ENCODE measurements at regions not wholly inside any gene's neighbourhood (a gene's known extent, or its start where the extent isn't known, plus 50 kb on each side); places are given as distances from the start of the nearest gene placed in this dataset.

DNA sequence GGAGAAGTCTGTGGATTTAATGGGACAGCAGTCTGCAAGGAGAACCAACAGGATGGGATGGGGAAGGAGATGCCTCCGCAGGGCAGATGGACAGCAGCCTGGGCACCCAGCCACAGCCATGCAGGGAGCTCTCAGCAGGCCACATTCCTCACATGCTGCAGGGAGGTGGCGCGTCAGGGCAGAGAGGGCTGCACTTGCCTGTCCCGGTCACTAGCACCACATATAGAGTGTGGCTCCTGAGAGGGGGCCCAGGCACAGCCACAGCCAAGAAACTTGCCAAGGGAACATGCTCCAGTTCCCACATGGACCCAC, 86.8 kb upstream of the ZMIZ1 start:
- Histone ChIP-seq H3K4me3 (ENCODE audit: low read depth in 1 of 3, low read length in 3 of 3) (no peak overlapping the region), H3K36me3 (ENCODE audit: control insufficient read depth in 3 of 3, insufficient read depth in 2 of 3, low read depth in 1 of 3, low read length in 3 of 3) (no peaks in the 10 kb centered on the region), H3K4me1 (ENCODE audit: control insufficient read depth in 3 of 3, insufficient read depth in 2 of 3, low read depth in 1 of 3, low read length in 2 of 3) (no peaks in the 10 kb centered on the region), H3K9me3 (ENCODE audit: control insufficient read depth in 2 of 2, insufficient read depth in 1 of 2, low read depth in 1 of 2, low read length in 1 of 2) (no peaks in the 10 kb centered on the region), H3K27ac (ENCODE audit: low read depth in 1 of 3, low read length in 2 of 3) (no peak overlapping the region), H3K27me3 (ENCODE audit: control insufficient read depth in 3 of 3, insufficient read depth in 3 of 3, low read length in 3 of 3) (no peaks in the 10 kb centered on the region)
- 91 to 96% (median 94%) methylated on average over 4 of the region's 4 CpGs for WGBS, 3 donors
- DNase-seq (no peak), FAIRE-seq (no peak)

DNA sequence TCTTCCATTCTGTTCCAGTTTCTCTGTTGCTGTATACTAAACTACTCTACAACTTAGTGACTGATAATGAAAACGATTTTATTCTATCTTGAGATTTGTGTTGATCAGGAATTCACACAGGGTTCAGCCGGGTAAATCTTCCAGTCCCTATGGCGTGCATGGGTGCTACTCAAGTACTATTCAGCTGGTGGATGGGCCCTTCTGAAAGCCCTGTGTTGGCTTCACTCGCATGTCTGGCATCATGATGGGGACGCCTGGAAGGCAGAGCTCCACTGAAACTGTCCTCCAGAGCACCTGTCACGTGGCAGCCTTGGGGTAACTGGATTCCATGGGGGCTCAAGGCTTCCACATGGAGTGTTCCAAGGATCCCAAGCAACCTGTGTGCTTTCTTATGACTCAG, 86.0 kb upstream of the ZMIZ1 start:
- no peak for DNase-seq
- 77 to 86% (median 81%) methylated on average over 6 of the region's 6 CpGs for WGBS, 3 donors

DNA sequence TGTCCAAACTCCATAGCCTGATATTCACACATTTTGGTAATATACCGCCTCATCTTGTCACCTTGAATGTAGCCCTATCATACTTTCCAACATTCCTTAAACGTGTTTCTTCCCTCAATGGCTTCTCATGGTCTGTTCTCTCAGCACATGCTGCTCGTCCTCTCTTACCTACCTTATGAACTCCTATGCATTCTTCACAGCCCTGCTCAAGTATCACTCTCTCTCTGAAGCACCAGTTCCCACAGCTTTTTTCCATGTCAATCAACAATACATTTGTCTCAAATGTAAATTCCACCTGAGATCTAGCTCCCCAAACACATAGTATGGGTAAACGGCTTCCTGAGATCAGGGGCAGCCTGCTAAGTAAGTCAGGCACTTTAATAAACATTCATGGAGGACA, 85.2 kb upstream of the ZMIZ1 start:
- FAIRE-seq = no peak
- peaks cover 0 to under 1% of the 10 kb centered on the region in 2 donors for H3K9me3 ChIP-seq (ENCODE audit: control insufficient read depth in 2 of 2, insufficient read depth in 1 of 2, low read depth in 1 of 2, low read length in 1 of 2)
- H3K27me3 ChIP-seq (ENCODE audit: control insufficient read depth in 3 of 3, insufficient read depth in 3 of 3, low read length in 3 of 3) = no peaks in the 10 kb centered on the region
- DNase-seq = no peak
- no peaks in the 10 kb centered on the region for H3K4me1 ChIP-seq (ENCODE audit: control insufficient read depth in 3 of 3, insufficient read depth in 2 of 3, low read depth in 1 of 3, low read length in 2 of 3)
- 77 to 90% (median 79%) methylated on average over 4 of the region's 4 CpGs for WGBS, 3 donors
- H3K36me3 ChIP-seq (ENCODE audit: control insufficient read depth in 3 of 3, insufficient read depth in 2 of 3, low read depth in 1 of 3, low read length in 3 of 3) = no peaks in the 10 kb centered on the region
- no peak overlapping the region for H3K27ac ChIP-seq (ENCODE audit: low read depth in 1 of 3, low read length in 2 of 3)
- H3K4me3 ChIP-seq (ENCODE audit: low read depth in 1 of 3, low read length in 3 of 3) = no peak overlapping the region

More for the DNA sequence above, 86.0 kb upstream of the ZMIZ1 start:
- FAIRE-seq = no peak
- no peaks in the 10 kb centered on the region for H3K4me1 ChIP-seq (ENCODE audit: control insufficient read depth in 3 of 3, insufficient read depth in 2 of 3, low read depth in 1 of 3, low read length in 2 of 3)
- H3K36me3 ChIP-seq (ENCODE audit: control insufficient read depth in 3 of 3, insufficient read depth in 2 of 3, low read depth in 1 of 3, low read length in 3 of 3) = no peaks in the 10 kb centered on the region
- no peak overlapping the region for H3K27ac ChIP-seq (ENCODE audit: low read depth in 1 of 3, low read length in 2 of 3)
- H3K27me3 ChIP-seq (ENCODE audit: control insufficient read depth in 3 of 3, insufficient read depth in 3 of 3, low read length in 3 of 3) = no peaks in the 10 kb centered on the region
- H3K9me3 ChIP-seq (ENCODE audit: control insufficient read depth in 2 of 2, insufficient read depth in 1 of 2, low read depth in 1 of 2, low read length in 1 of 2) = no peaks in the 10 kb centered on the region
- no peak overlapping the region for H3K4me3 ChIP-seq (ENCODE audit: low read depth in 1 of 3, low read length in 3 of 3)

DNA sequence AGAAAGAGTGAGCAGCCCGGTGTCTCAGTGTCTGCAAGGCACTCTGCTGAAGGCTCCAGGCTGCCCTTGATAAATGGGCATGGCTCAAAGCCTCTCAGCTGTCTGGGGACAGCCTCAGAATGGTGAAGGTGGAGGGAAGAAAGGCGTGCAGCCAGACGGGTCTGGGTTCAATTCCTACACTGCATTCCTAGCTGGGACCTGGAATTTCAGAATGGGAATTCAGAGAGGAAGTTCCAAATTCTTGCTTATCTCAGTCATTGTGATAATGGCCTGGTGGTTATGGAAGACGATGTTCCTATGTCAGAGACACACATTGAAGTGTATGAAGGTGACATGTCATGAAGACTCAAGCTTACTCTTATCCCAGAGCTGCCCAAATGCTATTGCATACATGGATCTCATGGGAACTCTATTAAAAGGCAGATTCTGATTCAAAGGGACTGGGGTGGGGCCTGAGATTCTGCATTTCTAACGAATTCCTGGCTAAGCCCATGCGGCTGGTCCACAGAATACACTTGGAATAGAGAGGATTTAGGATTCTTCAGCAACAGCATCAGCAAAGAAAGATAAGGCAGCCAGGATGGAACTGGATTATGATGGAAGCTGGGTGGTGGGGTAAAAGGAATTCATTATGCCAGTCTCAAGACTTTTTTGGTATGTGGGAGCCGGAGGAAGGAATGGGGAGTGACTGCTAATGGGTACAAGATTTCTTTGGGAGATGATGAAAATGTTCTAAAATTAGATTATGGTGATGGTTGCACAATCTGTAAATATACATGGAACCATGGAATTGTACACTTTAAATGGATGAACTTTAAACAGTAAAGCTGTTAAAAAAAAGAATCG, 82.6 kb upstream of the ZMIZ1 start:
- no peak for FAIRE-seq
- H3K36me3 ChIP-seq (ENCODE audit: control insufficient read depth in 3 of 3, insufficient read depth in 2 of 3, low read depth in 1 of 3, low read length in 3 of 3) = no peaks in the 10 kb centered on the region
- no peaks in the 10 kb centered on the region for H3K27me3 ChIP-seq (ENCODE audit: control insufficient read depth in 3 of 3, insufficient read depth in 3 of 3, low read length in 3 of 3)
- 88 to 93% (median 90%) methylated on average over 8 of the region's 8 CpGs for WGBS, 3 donors
- H3K4me3 ChIP-seq (ENCODE audit: low read depth in 1 of 3, low read length in 3 of 3) = no peak overlapping the region
- no peak for DNase-seq
- H3K27ac ChIP-seq (ENCODE audit: low read depth in 1 of 3, low read length in 2 of 3) = no peak overlapping the region
- peaks cover 0 to 7% of the 10 kb centered on the region in 2 donors for H3K9me3 ChIP-seq (ENCODE audit: control insufficient read depth in 2 of 2, insufficient read depth in 1 of 2, low read depth in 1 of 2, low read length in 1 of 2)
- no peaks in the 10 kb centered on the region for H3K4me1 ChIP-seq (ENCODE audit: control insufficient read depth in 3 of 3, insufficient read depth in 2 of 3, low read depth in 1 of 3, low read length in 2 of 3)

DNA sequence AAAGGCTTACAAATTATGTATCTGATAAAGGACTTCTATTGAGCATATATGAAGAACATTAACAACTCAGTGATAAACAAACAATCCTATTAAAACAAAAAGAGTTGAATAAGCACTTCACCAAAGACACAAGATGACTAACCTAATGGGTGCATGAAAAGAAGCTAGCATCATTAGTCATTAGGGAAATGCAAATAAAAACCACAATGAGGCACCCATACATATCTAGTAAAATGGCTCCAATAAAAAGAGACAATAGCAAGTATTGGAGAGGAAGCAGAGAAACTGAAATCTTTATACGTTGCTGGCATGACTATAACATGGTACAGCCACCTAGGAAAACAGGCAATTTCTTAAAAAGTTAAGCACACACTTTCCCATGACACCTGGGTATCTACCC, 77.6 kb upstream of the ZMIZ1 start:
- no peak for FAIRE-seq
- no peaks in the 10 kb centered on the region for H3K27me3 ChIP-seq (ENCODE audit: control insufficient read depth in 3 of 3, insufficient read depth in 3 of 3, low read length in 3 of 3)

DNA sequence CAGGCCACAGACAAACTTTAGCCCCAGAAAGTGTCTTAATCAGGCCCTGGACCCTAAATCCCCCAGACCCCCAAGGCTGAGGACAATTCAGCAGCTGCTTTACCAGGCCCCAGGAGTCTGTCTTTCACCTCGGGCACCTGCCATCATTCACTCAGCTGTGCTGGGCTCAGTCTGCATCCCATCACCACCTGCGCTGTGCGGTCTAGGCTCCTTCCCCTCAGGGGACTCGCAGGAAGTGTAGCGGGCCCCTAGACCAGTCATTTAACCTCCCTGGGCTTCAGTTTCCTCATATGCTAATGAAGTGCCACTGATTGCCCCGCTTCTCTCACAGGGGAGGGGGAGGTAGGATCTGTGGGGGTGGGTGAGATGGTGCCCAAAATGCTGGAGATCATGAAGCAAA, 76.4 kb upstream of the ZMIZ1 start:
- Histone ChIP-seq H3K4me3 (ENCODE audit: low read depth in 1 of 3, low read length in 3 of 3) (no peak overlapping the region), H3K27me3 (ENCODE audit: control insufficient read depth in 3 of 3, insufficient read depth in 3 of 3, low read length in 3 of 3) (no peaks in the 10 kb centered on the region), H3K36me3 (ENCODE audit: control insufficient read depth in 3 of 3, insufficient read depth in 2 of 3, low read depth in 1 of 3, low read length in 3 of 3) (no peaks in the 10 kb centered on the region), H3K27ac (ENCODE audit: low read depth in 1 of 3, low read length in 2 of 3) (no peak overlapping the region), H3K9me3 (ENCODE audit: control insufficient read depth in 2 of 2, insufficient read depth in 1 of 2, low read depth in 1 of 2, low read length in 1 of 2) (peaks cover 0 to 7% of the 10 kb centered on the region in 2 donors), H3K4me1 (ENCODE audit: control insufficient read depth in 3 of 3, insufficient read depth in 2 of 3, low read depth in 1 of 3, low read length in 2 of 3) (peaks cover 0 to 8% (median 0%) of the 10 kb centered on the region in 3 donors)
- DNase-seq (no peak), FAIRE-seq (no peak)
- 78 to 81% (median 80%) methylated on average over 6 of the region's 6 CpGs for WGBS, 3 donors

More for the DNA sequence above, 77.6 kb upstream of the ZMIZ1 start:
- H3K27ac ChIP-seq (ENCODE audit: low read depth in 1 of 3, low read length in 2 of 3) = no peak overlapping the region
- H3K9me3 ChIP-seq (ENCODE audit: control insufficient read depth in 2 of 2, insufficient read depth in 1 of 2, low read depth in 1 of 2, low read length in 1 of 2) = peaks cover 0 to 7% of the 10 kb centered on the region in 2 donors
- no peaks in the 10 kb centered on the region for H3K36me3 ChIP-seq (ENCODE audit: control insufficient read depth in 3 of 3, insufficient read depth in 2 of 3, low read depth in 1 of 3, low read length in 3 of 3)
- DNase-seq = no peak
- WGBS, 3 donors = 36 to 61% (median 52%) methylated on average over 1 of the region's 1 CpG
- peaks cover 0 to 8% (median 0%) of the 10 kb centered on the region in 3 donors for H3K4me1 ChIP-seq (ENCODE audit: control insufficient read depth in 3 of 3, insufficient read depth in 2 of 3, low read depth in 1 of 3, low read length in 2 of 3)
- no peak overlapping the region for H3K4me3 ChIP-seq (ENCODE audit: low read depth in 1 of 3, low read length in 3 of 3)

DNA sequence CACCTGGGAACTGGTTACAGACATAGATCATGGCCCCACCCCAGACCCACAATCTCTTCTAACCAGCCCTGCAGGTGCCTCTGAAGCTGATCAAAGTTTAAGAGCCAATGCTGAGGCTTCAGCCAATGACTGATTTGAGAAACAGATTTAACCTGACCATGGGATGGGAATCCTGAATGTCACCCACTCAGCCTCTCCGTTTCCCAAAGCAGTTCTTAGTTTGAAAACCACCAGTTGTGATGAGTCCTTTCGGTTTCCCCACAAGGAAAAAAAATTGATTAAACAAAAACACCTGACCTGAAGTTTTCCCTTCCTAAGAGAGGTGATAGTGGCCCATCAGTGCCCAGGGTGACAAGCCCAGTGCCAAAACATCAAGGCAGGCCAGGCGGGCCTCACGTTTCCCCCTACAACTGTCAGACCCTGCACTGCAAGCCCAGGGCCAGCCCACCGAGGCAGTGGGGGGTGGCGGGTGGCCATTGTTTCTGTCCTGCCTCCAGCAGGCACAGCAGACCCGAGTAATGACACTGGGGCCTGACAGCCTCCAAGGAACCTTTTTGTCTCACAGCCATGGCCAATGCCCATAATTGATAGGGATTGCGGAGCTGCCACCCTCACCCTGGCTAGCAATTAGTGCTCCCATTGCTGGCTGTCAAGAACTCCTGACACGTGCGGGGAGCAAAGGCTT, 75.4 kb upstream of the ZMIZ1 start:
- Histone ChIP-seq H3K36me3 (ENCODE audit: control insufficient read depth in 3 of 3, insufficient read depth in 2 of 3, low read depth in 1 of 3, low read length in 3 of 3) (no peaks in the 10 kb centered on the region), H3K9me3 (ENCODE audit: control insufficient read depth in 2 of 2, insufficient read depth in 1 of 2, low read depth in 1 of 2, low read length in 1 of 2) (peaks cover 0 to 7% of the 10 kb centered on the region in 2 donors), H3K27me3 (ENCODE audit: control insufficient read depth in 3 of 3, insufficient read depth in 3 of 3, low read length in 3 of 3) (no peaks in the 10 kb centered on the region), H3K27ac (ENCODE audit: low read depth in 1 of 3, low read length in 2 of 3) (no peak overlapping the region), H3K4me1 (ENCODE audit: control insufficient read depth in 3 of 3, insufficient read depth in 2 of 3, low read depth in 1 of 3, low read length in 2 of 3) (peaks cover 0 to 12% (median 0%) of the 10 kb centered on the region in 3 donors), H3K4me3 (ENCODE audit: low read depth in 1 of 3, low read length in 3 of 3) (no peak overlapping the region)
- DNase-seq = peak in 1 of 2 donors; percentile 26
- no peak for FAIRE-seq
- 60 to 80% (median 70%) methylated on average over 10 of the region's 10 CpGs for WGBS, 3 donors

DNA sequence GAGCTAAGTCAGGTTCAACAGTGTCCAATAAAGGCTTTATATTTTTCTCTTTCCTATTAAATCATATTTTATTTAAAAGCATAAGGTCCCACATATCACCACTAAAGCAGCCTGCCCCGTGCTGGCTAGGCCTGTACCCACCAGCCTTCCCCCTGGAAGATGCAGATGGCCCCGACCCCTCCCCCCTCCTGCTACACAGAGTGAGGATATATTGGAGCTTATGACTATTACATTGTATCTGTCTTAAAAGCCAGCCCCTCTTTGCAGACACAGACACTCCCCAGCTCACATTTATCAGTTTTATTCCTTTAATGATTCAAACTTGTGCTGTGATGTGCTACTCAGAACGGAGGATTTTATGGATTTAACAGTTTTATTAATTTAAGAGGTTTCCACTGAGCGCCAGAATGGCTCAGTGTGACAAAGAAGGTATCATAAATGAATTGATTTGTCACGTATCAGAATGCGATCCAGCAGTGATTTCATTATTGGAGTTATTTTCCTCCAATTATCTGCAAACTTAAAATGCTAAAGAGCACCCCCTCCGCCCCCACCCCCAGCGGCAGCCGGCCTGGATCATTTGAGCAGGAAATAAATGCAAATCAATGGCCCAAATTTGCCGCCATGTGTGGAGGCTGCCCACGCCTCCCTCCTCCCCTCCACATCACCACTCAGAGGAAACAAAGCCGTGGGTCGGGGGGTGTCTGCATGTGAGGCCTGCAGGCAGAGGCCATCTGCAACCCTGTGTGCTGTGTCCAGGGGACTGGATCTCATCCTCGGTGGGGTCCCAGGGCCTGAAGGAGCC, 72.6 kb upstream of the ZMIZ1 start:
- Histone ChIP-seq H3K9me3 (ENCODE audit: control insufficient read depth in 2 of 2, insufficient read depth in 1 of 2, low read depth in 1 of 2, low read length in 1 of 2) (no peaks in the 10 kb centered on the region), H3K27me3 (ENCODE audit: control insufficient read depth in 3 of 3, insufficient read depth in 3 of 3, low read length in 3 of 3) (no peaks in the 10 kb centered on the region), H3K4me1 (ENCODE audit: control insufficient read depth in 3 of 3, insufficient read depth in 2 of 3, low read depth in 1 of 3, low read length in 2 of 3) (peaks cover 0 to 12% (median 0%) of the 10 kb centered on the region in 3 donors), H3K4me3 (ENCODE audit: low read depth in 1 of 3, low read length in 3 of 3) (no peak overlapping the region), H3K27ac (ENCODE audit: low read depth in 1 of 3, low read length in 2 of 3) (no peak overlapping the region), H3K36me3 (ENCODE audit: control insufficient read depth in 3 of 3, insufficient read depth in 2 of 3, low read depth in 1 of 3, low read length in 3 of 3) (no peaks in the 10 kb centered on the region)
- FAIRE-seq (no peak), DNase-seq (no peak)
- WGBS, 3 donors = 81 to 90% (median 87%) methylated on average over 14 of the region's 14 CpGs
